ENCODE measurements at regions not wholly inside any gene's neighbourhood (a gene's known extent, or its start where the extent isn't known, plus 50 kb on each side); places are given as distances from the start of the nearest gene placed in this dataset.

DNA sequence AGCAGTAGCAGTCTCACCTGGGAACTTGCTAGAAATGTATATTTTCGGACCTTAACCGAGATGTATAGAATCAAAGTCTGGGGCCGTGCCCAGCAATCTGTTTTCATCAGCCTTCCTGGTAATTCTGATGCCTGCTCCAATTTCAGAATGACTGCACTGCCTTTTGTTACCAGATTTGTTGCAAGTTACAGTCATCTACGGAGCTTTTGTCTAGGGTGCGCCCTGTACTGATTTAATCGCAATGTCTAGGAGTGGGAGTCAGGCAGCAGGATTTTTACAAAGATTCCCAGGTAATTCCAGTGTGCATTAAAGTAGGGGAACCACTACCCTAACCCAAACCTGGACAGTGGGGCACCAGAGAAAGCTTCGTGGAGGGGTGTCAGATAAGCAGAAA is 178.0 kb downstream of the HAUS1 start:
- no peak overlapping the region for H3K18ac ChIP-seq (ENCODE audit: extremely low read depth, low read length)
- H4K5ac ChIP-seq (ENCODE audit: insufficient read length, low read depth, low read length), result no peak overlapping the region
- no peak overlapping the region for H2BK12ac ChIP-seq (ENCODE audit: low read depth, low read length)
- FAIRE-seq, result no peak
- no peak overlapping the region for H3K56ac ChIP-seq (replicated peaks; ENCODE audit: insufficient read length, low read depth, low read length)
- H3K14ac ChIP-seq (ENCODE audit: insufficient read length), result no peak overlapping the region
- no peak overlapping the region for H3K4ac ChIP-seq (replicated peaks; ENCODE audit: insufficient read length, low read depth, low read length)
- H2BK5ac ChIP-seq (ENCODE audit: low read depth, low read length), result no peak overlapping the region
- H3K23ac ChIP-seq (ENCODE audit: insufficient read length), result no peak overlapping the region
- ChIA-PET CTCF (ENCODE audit: partially characterized antibody) (interaction anchor here (0.8 to 10.2 kb wide), 61 partner anchors 10 to 379 kb away, joined by 3 to 196 read pairs (median 13); partner anchors contain the start of gene LOXHD1), POLR2A (ENCODE audit: partially characterized antibody) (interaction anchor here (0.6 to 2.0 kb wide), 5 partner anchors 11 to 185 kb away, joined by 3 to 9 read pairs (median 3); a partner anchor contains a TSS)
- H4K91ac ChIP-seq (replicated peaks; ENCODE audit: insufficient read length, low read length), result no peak overlapping the region
- no peak overlapping the region for H3K4me3 ChIP-seq (ENCODE audit: extremely low read depth in 1 of 4, insufficient read depth in 2 of 4, low read depth in 3 of 4, low read length in 4 of 4)
- H3K79me2 ChIP-seq (ENCODE audit: control insufficient read depth in 1 of 2, insufficient read depth in 2 of 2, low read length in 2 of 2), result no peaks in the 10 kb centered on the region
- H3K23me2 ChIP-seq (ENCODE audit: low read depth, low read length), result no peaks in the 10 kb centered on the region
- H2BK15ac ChIP-seq (ENCODE audit: low read length), result no peak overlapping the region
- no peaks in the 10 kb centered on the region for H3K9me3 ChIP-seq (ENCODE audit: insufficient read depth in 2 of 2, low read depth in 1 of 2, low read length in 1 of 2)
- no peak overlapping the region for H2BK20ac ChIP-seq (ENCODE audit: low read length)
- no peak overlapping the region for H2BK120ac ChIP-seq (replicated peaks; ENCODE audit: low read depth, low read length)
- no peaks in the 10 kb centered on the region; the same call in 1 of the 2 replicates for H3K79me1 ChIP-seq (ENCODE audit: low read depth, low read length)
- no peaks in the 10 kb centered on the region for H3K27me3 ChIP-seq (replicated peaks in 1 of 4; ENCODE audit: control insufficient read depth in 3 of 4, extremely low read depth in 1 of 4, insufficient read depth in 3 of 4, low read length in 3 of 4)
- H3K36me3 ChIP-seq (ENCODE audit: control insufficient read depth in 2 of 4, insufficient read depth in 4 of 4, low read length in 3 of 4), result no peaks in the 10 kb centered on the region
- peaks cover 6 to 9% (median 7%) of the 10 kb centered on the region in 4 experiments; a peak in 6 of 7 replicates for H3K4me1 ChIP-seq (replicated peaks in 1 of 4; ENCODE audit: control insufficient read depth in 3 of 4, insufficient read depth in 4 of 4, low read length in 3 of 4)
- WGBS, 2 experiments (ENCODE audit: extremely low coverage in 1 of 2, insufficient coverage in 1 of 2, insufficient read length in 1 of 2, insufficient replicate concordance in 2 of 2, low coverage in 1 of 2, low lambda C conversion rate in 2 of 2, missing lambda C conversion rate in 1 of 2), result 91% methylated on average over 7 of the region's 7 CpGs; no CpG with 5 or more reads in 1 of the 2 experiments
- H3K4me2 ChIP-seq (ENCODE audit: insufficient read depth in 1 of 2, low read depth in 2 of 2, low read length in 2 of 2), result no peak overlapping the region
- no peak overlapping the region for H4K8ac ChIP-seq (ENCODE audit: extremely low read depth, insufficient read depth, low read length)
- no peak overlapping the region for H2AFZ ChIP-seq (ENCODE audit: low read length)
- no peak overlapping the region for H2AK5ac ChIP-seq (ENCODE audit: low read depth, low read length)
- H3K9ac ChIP-seq (replicated peaks in 1 of 4; ENCODE audit: extremely low read depth in 1 of 4, low read depth in 3 of 4, low read length in 3 of 4), result no peak overlapping the region
- DNase-seq (ENCODE audit: low read depth in 1 of 2, low spot score in 2 of 2), result no peak
- H4K20me1 ChIP-seq (replicated peaks in 1 of 2; ENCODE audit: control insufficient read depth in 1 of 2, insufficient read depth in 2 of 2, low read length in 2 of 2), result no peaks in the 10 kb centered on the region
- H3K27ac ChIP-seq (ENCODE audit: low read depth, low read length), result no peak overlapping the region
- TF ChIP-seq POLR2A (IDR thresholded peaks at IDR 0.05; ENCODE audit: control extremely low read depth in 1 of 2, low read depth in 2 of 2, low read length in 2 of 2) (no peak), CBX8 (IDR thresholded peaks at IDR 0.05; ENCODE audit: borderline replicate concordance, low read depth, low read length) (no peak), SP1 (IDR thresholded peaks at IDR 0.05; ENCODE audit: low read depth, low read length) (no peak), CREB1 (IDR thresholded peaks at IDR 0.05) (no peak), CHD2 (IDR thresholded peaks at IDR 0.05; ENCODE audit: low read length) (no peak), HDAC2 (IDR thresholded peaks at IDR 0.05; ENCODE audit: borderline replicate concordance in 1 of 2, low read depth in 2 of 2, low read length in 2 of 2) (no peak), POU5F1 (IDR thresholded peaks at IDR 0.05; ENCODE audit: low read depth, low read length) (no peak), TEAD4 (IDR thresholded peaks at IDR 0.05; ENCODE audit: low read depth, low read length) (no peak), KDM4A (IDR thresholded peaks at IDR 0.05; ENCODE audit: low read depth, low read length, severe bottlenecking) (no peak), ZNF274 (IDR thresholded peaks at IDR 0.05; ENCODE audit: borderline replicate concordance, extremely low read depth, low read length) (no peak), RNF2 (IDR thresholded peaks at IDR 0.05; ENCODE audit: borderline replicate concordance, low read depth, low read length, missing control alignments, poor library complexity, severe bottlenecking) (no peak), BRCA1 (IDR thresholded peaks at IDR 0.05; ENCODE audit: low read depth, low read length) (no peak)
- TF ChIP-seq, protein P1, sequence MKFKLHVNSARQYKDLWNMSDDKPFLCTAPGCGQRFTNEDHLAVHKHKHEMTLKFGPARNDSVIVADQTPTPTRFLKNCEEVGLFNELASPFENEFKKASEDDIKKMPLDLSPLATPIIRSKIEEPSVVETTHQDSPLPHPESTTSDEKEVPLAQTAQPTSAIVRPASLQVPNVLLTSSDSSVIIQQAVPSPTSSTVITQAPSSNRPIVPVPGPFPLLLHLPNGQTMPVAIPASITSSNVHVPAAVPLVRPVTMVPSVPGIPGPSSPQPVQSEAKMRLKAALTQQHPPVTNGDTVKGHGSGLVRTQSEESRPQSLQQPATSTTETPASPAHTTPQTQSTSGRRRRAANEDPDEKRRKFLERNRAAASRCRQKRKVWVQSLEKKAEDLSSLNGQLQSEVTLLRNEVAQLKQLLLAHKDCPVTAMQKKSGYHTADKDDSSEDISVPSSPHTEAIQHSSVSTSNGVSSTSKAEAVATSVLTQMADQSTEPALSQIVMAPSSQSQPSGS (IDR thresholded peaks at IDR 0.05; ENCODE audit: low read length), result no peak

Measured in H1 (cell line).